PFSK-1 (cell line): ENCODE measurements at regions not wholly inside any gene's neighbourhood (a gene's known extent, or its start where the extent isn't known, plus 50 kb on each side); places are given as distances from the start of the nearest gene placed in this dataset.

ENCODE experiments used
- FOXP2 ChIP-seq: optimal IDR thresholded peaks from 2 replicates; pipeline ENCODE3; 2011; ENCODE audit warnings: borderline replicate concordance, control low read depth, inconsistent platforms; ENCODE audit not compliant: insufficient read depth; ENCODE audit errors: extremely low read length, extremely low read depth
- POLR2AphosphoS5 ChIP-seq: IDR thresholded peaks from 2 replicates; pipeline ENCODE4 v1.6.1; 2012; ENCODE audit warnings: low read depth, mild to moderate bottlenecking, control low read depth, low read length, moderate library complexity
- REST ChIP-seq, 2 experiments: IDR thresholded peaks; 2 replicates each; pipeline versions ENCODE4 v1.6.1 to v1.8.0; 2011 to 2012; ENCODE audit warnings: low read depth in 2 of 2, low read length in 2 of 2, control low read depth in 1 of 2, inconsistent platforms in 1 of 2, mild to moderate bottlenecking in 1 of 2, moderate library complexity in 1 of 2; ENCODE audit not compliant: insufficient read depth in 1 of 2
- SIN3A ChIP-seq: IDR thresholded peaks from 2 replicates; pipeline ENCODE4 v1.6.1; 2012; ENCODE audit warnings: mild to moderate bottlenecking, low read length, moderate library complexity, borderline replicate concordance; ENCODE audit not compliant: insufficient read depth
- TAF1 ChIP-seq: IDR thresholded peaks from 2 replicates; pipeline ENCODE4 v1.6.1; 2012; ENCODE audit warnings: low read length, control low read depth, borderline replicate concordance; ENCODE audit not compliant: insufficient read depth

- no peak for TF ChIP-seq TAF1
- TF ChIP-seq REST (IDR thresholded peaks at IDR 0.05; ENCODE audit: insufficient read depth in 1 of 2, low read depth in 2 of 2, low read length in 2 of 2): no peak
- TF ChIP-seq POLR2AphosphoS5: no peak
- TF ChIP-seq SIN3A: no peak
- no peak for TF ChIP-seq FOXP2
These were observed 117.2 kb upstream of the CDH20 start for GRCh38 chr18:61216051-61216450.
